ENCODE measurements at regions not wholly inside any gene's neighbourhood (a gene's known extent, or its start where the extent isn't known, plus 50 kb on each side); places are given as distances from the start of the nearest gene placed in this dataset.

- intact Hi-C loops (cut with micrococcal nuclease; ENCODE audit: unreplicated experiment): no loop called here
- TF ChIP-seq REST (IDR thresholded peaks at IDR 0.05; ENCODE audit: insufficient read depth in 1 of 2, low read depth in 2 of 2, low read length in 1 of 2) (no peak), SIN3A (IDR thresholded peaks at IDR 0.05; ENCODE audit: borderline replicate concordance, insufficient read depth, low read depth, low read length) (no peak)
- Histone ChIP-seq H3K4me3 (ENCODE audit: low read depth in 2 of 2, low read length in 2 of 2) (no peak overlapping the region), H3K27ac (ENCODE audit: low read length) (no peak overlapping the region), H3K27me3 (ENCODE audit: control insufficient read depth, insufficient read depth, low read length) (no peaks in the 10 kb centered on the region), H3K9me3 (ENCODE audit: control insufficient read depth, insufficient read depth, low read depth, low read length) (no peaks in the 10 kb centered on the region), H3K4me1 (ENCODE audit: control insufficient read depth, insufficient read depth, low read length) (no peaks in the 10 kb centered on the region), H3K36me3 (ENCODE audit: control insufficient read depth, insufficient read depth, low read length) (no peaks in the 10 kb centered on the region)
- DNase-seq (ENCODE audit: low read depth, low spot score): no peak
- CTCF ChIA-PET: no interaction called here
- in situ Hi-C loops (cut with HindIII; ENCODE audit: low pct_unique_long_range_greater_than_20kb, low sequenced_read_pairs): no loop called here
- BruUV-seq (replicated peaks): no TSS peak
- no peak for ATAC-seq
- POLR2A ChIA-PET: no interaction called here
These were observed 56.9 kb upstream of the FOXP4 start for GRCh38 chr6:41489120-41489851.

- no peaks in the 10 kb centered on the region for H3K4me1 ChIP-seq (ENCODE audit: control insufficient read depth, insufficient read depth, low read length)
- ChIA-PET POLR2A (no interaction called here), CTCF (no interaction called here)
- DNase-seq (ENCODE audit: low read depth, low spot score) (no peak), ATAC-seq (no peak)
- intact Hi-C loops (cut with micrococcal nuclease; ENCODE audit: unreplicated experiment): no loop called here
- TF ChIP-seq REST (IDR thresholded peaks at IDR 0.05; ENCODE audit: insufficient read depth in 1 of 2, low read depth in 2 of 2, low read length in 1 of 2): no peak
- no peak for TF ChIP-seq POLR2AphosphoS5 (IDR thresholded peaks at IDR 0.05; ENCODE audit: low read depth, low read length)
- TF ChIP-seq CTCF (IDR thresholded peaks at IDR 0.05): no peak
- no peak for TF ChIP-seq TCF7L2 (IDR thresholded peaks at IDR 0.05; ENCODE audit: low read depth, low read length)
- TF ChIP-seq SIN3A (IDR thresholded peaks at IDR 0.05; ENCODE audit: borderline replicate concordance, insufficient read depth, low read depth, low read length): no peak
- no peak overlapping the region for H3K27ac ChIP-seq (ENCODE audit: low read length)
- in situ Hi-C loops (cut with HindIII; ENCODE audit: low pct_unique_long_range_greater_than_20kb, low sequenced_read_pairs): no loop called here
- no peaks in the 10 kb centered on the region for H3K9me3 ChIP-seq (ENCODE audit: control insufficient read depth, insufficient read depth, low read depth, low read length)
- no peaks in the 10 kb centered on the region for H3K27me3 ChIP-seq (ENCODE audit: control insufficient read depth, insufficient read depth, low read length)
- H3K4me3 ChIP-seq (ENCODE audit: low read depth in 2 of 2, low read length in 2 of 2): no peak overlapping the region
- no peaks in the 10 kb centered on the region for H3K36me3 ChIP-seq (ENCODE audit: control insufficient read depth, insufficient read depth, low read length)
- no TSS peak for BruUV-seq (replicated peaks)
These were observed 53.8 kb upstream of the FOXP4 start for GRCh38 chr6:41492261-41492891.

All from Panc1 (cell line).